Activated CD8-positive, alpha-beta T cell treated with anti-CD3 and anti-CD28 coated beads, Interleukin-2, amount 10 ng/mL, durations not matched to agents 7 days and 5 days (primary cell): ENCODE measurements at regions not wholly inside any gene's neighbourhood (a gene's known extent, or its start where the extent isn't known, plus 50 kb on each side); places are given as distances from the start of the nearest gene placed in this dataset.
"Not testable (repeated sequence)": the region's sequence is repeated elsewhere in the genome, so short reads cannot be mapped to it uniquely, and the experiment has no call there.

Experiments used
- ATAC-seq: fragments of 150-1000 bp; cut with Tn5 transposase; one replicate; pipeline ENCODE4 v1.10.0; 2021; ENCODE audit warnings: moderate library complexity
- CTCF ChIA-PET: fragments of 350-600 bp; sonication (Branson Sonifier 250); formaldehyde crosslinking; loops from one replicate; lab custom pipeline; 2021; ENCODE audit warnings: antibody characterized with exemption; lab: Charles Lee
- POLR2A ChIA-PET: fragments of 350-600 bp; sonication (Branson Sonifier 250); formaldehyde crosslinking; loops from one replicate; lab custom pipeline; 2021; ENCODE audit warnings: antibody characterized with exemption; lab: Charles Lee
- DNase-seq: peaks from one replicate; pipeline ENCODE4 v3.0.0-alpha.2; 2020
- H3K27ac Mint-ChIP-seq: one replicate; pipeline ENCODE4 v1.8.0; 2021; ENCODE audit warnings: mild to moderate bottlenecking, mixed read lengths
- H3K27me3 Mint-ChIP-seq: one replicate; pipeline ENCODE4 v1.8.0; 2021; ENCODE audit warnings: low read depth, mixed read lengths
- H3K36me3 Mint-ChIP-seq: one replicate; pipeline ENCODE4 v1.8.0; 2021; ENCODE audit warnings: low read depth, mixed read lengths
- H3K4me1 Mint-ChIP-seq: one replicate; pipeline ENCODE4 v1.8.0; 2021; ENCODE audit warnings: low read depth, mixed read lengths
- H3K4me3 Mint-ChIP-seq: one replicate; pipeline ENCODE4 v1.8.0; 2021; ENCODE audit warnings: mild to moderate bottlenecking, mixed read lengths
- H3K9me3 Mint-ChIP-seq: one replicate; pipeline ENCODE4 v1.8.0; 2022; ENCODE audit warnings: mixed read lengths; ENCODE audit not compliant: insufficient read depth

DNA sequence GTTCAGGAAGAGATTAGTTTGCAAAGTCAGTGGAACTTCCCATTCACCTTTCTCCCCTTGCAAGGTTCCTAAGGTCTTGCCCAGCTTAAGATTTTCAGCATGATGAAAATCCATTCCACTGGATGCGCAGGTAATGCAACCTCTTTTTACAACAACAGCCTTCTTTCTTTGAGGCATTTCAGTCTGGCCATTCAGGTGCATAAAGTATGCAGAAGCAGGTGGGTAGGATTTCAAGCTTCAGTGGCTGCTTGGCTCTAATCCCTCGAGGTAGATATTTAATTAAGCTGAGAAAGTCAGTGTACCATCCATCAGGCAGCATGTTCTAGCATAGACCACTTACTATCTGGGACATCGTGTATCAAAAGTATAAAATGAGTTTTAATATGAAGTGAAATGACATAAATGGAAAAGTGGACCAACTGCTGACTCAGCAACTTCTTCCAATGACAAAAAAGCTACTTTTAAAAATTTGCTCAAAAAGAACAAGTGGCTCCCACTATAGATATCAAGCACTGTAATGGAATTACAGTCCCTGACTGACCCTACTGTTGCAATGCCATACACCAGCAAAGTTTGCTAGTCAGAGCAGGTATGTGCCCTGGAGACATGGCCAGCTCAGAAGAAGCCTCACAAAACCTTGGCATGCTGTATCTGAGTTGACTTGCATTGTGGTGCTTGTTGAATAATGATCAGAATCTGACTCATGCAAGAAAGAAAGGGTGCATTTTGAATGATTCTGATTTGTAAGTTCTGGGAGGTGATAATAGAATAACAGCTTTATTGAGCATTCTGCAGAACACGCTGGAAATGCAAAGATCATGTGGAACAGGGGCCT lies 459.9 kb upstream of the MCTP2 start:
- no peak overlapping the region for H3K27ac Mint-ChIP-seq
- DNase-seq: no peak
- H3K4me1 Mint-ChIP-seq: no peaks in the 10 kb centered on the region
- ATAC-seq: no peak
- no peak overlapping the region for H3K4me3 Mint-ChIP-seq
- no peaks in the 10 kb centered on the region for H3K27me3 Mint-ChIP-seq
- ChIA-PET CTCF (no interaction called here), POLR2A (no interaction called here)
- no peaks in the 10 kb centered on the region for H3K36me3 Mint-ChIP-seq
- H3K9me3 Mint-ChIP-seq: no peaks in the 10 kb centered on the region

DNA sequence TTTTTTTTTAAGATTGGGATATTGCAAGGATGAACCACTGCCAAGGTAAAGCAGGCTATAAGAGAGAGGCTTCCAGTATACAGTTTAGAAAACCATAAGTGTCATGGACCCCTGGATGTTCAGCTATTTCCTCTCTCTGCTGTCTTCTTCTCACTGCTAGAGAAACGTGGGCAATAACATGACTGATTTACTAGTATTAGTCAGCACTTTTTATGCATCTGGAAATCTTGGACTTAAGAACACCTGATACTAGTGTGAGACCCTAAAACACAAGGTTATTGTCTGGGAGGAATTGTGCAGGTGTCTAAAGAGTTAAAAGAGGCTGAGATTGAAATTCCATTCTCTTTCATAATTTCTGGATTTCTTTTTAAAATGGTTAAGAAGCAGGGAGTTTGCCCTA lies 460.6 kb upstream of the MCTP2 start:
- Mint-ChIP-seq H3K4me1 (no peaks in the 10 kb centered on the region), H3K4me3 (no peak overlapping the region), H3K27ac (no peak overlapping the region), H3K27me3 (no peaks in the 10 kb centered on the region), H3K9me3 (no peaks in the 10 kb centered on the region), H3K36me3 (no peaks in the 10 kb centered on the region)
- ChIA-PET POLR2A (no interaction called here), CTCF (no interaction called here)
- DNase-seq (no peak), ATAC-seq (no peak)

- Mint-ChIP-seq H3K27ac (no peak overlapping the region), H3K27me3 (no peaks in the 10 kb centered on the region), H3K36me3 (no peaks in the 10 kb centered on the region), H3K9me3 (no peaks in the 10 kb centered on the region), H3K4me1 (no peaks in the 10 kb centered on the region), H3K4me3 (no peak overlapping the region)
- ChIA-PET POLR2A (no interaction called here), CTCF (no interaction called here)
- ATAC-seq (no peak), DNase-seq (no peak)
Measured at GRCh38 chr15:93762036-93762435, 469.3 kb upstream of the MCTP2 start.

- no peaks in the 10 kb centered on the region for H3K36me3 Mint-ChIP-seq
- no peaks in the 10 kb centered on the region for H3K27me3 Mint-ChIP-seq
- ATAC-seq (no peak), DNase-seq (no peak)
- H3K4me3 Mint-ChIP-seq: no peak overlapping the region
- no peak overlapping the region for H3K27ac Mint-ChIP-seq
- POLR2A ChIA-PET: no interaction called here
- peaks cover 4% of the 10 kb centered on the region for H3K9me3 Mint-ChIP-seq
- CTCF ChIA-PET: no interaction called here
- no peaks in the 10 kb centered on the region for H3K4me1 Mint-ChIP-seq
Measured at GRCh38 chr15:93759629-93760028, 471.7 kb upstream of the MCTP2 start.

- Mint-ChIP-seq H3K9me3 (peaks cover 4% of the 10 kb centered on the region), H3K27ac (no peak overlapping the region), H3K4me3 (no peak overlapping the region), H3K4me1 (no peaks in the 10 kb centered on the region), H3K27me3 (no peaks in the 10 kb centered on the region), H3K36me3 (no peaks in the 10 kb centered on the region)
- no peak for DNase-seq
- CTCF ChIA-PET: no interaction called here
- POLR2A ChIA-PET: no interaction called here
- no peak for ATAC-seq
Measured at GRCh38 chr15:93758824-93759223, 472.5 kb upstream of the MCTP2 start.

GRCh38 chr15:93748710-93749109 lies 482.7 kb upstream of the MCTP2 start:
- Mint-ChIP-seq H3K27ac (no peak overlapping the region), H3K9me3 (peaks cover 4% of the 10 kb centered on the region), H3K4me3 (no peak overlapping the region), H3K4me1 (no peaks in the 10 kb centered on the region), H3K36me3 (no peaks in the 10 kb centered on the region), H3K27me3 (no peaks in the 10 kb centered on the region)
- ATAC-seq (no peak), DNase-seq (no peak)
- ChIA-PET POLR2A (interaction anchor here (0.6 kb wide), 1 partner anchor 97 kb away, joined by 3 read pairs; no protein-coding TSS in a partner anchor), CTCF (no interaction called here)

GRCh38 chr15:93734976-93735375 lies 496.4 kb upstream of the MCTP2 start:
- CTCF ChIA-PET, H3K27me3 Mint-ChIP-seq: not testable (repeated sequence)

GRCh38 chr15:93730724-93731123 lies 500.6 kb upstream of the MCTP2 start:
- no peaks in the 10 kb centered on the region for H3K4me1 Mint-ChIP-seq
- no peaks in the 10 kb centered on the region for H3K36me3 Mint-ChIP-seq
- H3K27ac Mint-ChIP-seq: no peak overlapping the region
- peaks cover 4% of the 10 kb centered on the region for H3K9me3 Mint-ChIP-seq
- ChIA-PET CTCF (no interaction called here), POLR2A (no interaction called here)
- no peak overlapping the region for H3K4me3 Mint-ChIP-seq
- DNase-seq: no peak
- no peaks in the 10 kb centered on the region for H3K27me3 Mint-ChIP-seq
- no peak for ATAC-seq

More at GRCh38 chr15:93734976-93735375, 496.4 kb upstream of the MCTP2 start:
- DNase-seq, ATAC-seq, H3K4me3 Mint-ChIP-seq, POLR2A ChIA-PET, H3K27ac Mint-ChIP-seq, H3K4me1 Mint-ChIP-seq, H3K9me3 Mint-ChIP-seq, H3K36me3 Mint-ChIP-seq: not testable (repeated sequence)

DNA sequence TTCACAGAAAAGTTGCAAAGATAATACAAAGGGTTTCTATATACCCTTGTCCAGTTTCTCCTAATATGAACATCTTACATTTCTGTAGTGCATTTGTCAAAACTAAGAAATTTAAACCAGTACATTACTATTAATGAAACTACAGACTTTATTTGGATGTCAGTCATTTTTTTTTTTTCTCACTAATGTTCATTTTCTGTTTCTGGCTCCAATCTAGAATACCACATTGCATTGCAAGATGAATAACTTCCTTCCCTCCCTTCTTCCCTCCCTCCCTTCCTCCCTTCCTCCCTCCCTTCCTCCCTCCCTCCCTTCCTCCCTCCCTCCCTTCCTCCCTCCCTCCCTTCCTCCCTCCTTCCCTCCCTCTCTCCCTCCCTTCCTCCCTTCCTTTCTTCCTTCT lies 509.2 kb upstream of the MCTP2 start:
- ATAC-seq: no peak
- no peak overlapping the region for H3K27ac Mint-ChIP-seq
- H3K4me3 Mint-ChIP-seq: no peak overlapping the region
- H3K27me3 Mint-ChIP-seq: no peaks in the 10 kb centered on the region
- no peaks in the 10 kb centered on the region for H3K4me1 Mint-ChIP-seq
- no peaks in the 10 kb centered on the region for H3K36me3 Mint-ChIP-seq
- CTCF ChIA-PET: no interaction called here
- POLR2A ChIA-PET: no interaction called here
- no peak for DNase-seq
- H3K9me3 Mint-ChIP-seq: no peaks in the 10 kb centered on the region

DNA sequence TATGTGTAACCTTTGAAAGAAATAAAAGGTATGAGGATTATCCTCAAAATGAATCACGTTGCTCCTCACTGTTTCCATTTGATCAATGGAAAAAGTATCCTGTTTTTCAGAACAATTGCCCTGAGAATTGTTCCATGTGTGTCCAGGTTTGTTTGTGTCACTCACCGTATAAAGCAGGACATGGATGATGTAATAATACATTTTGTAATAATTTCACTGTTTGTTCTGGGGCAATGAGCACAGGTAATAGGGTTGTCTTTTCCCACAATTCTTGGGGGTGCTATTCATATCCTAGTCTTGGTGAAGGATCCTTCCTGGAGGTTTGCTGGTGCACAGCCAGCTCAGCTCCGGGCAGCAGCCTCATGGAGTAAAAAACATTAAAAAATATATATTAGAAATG lies 510.8 kb upstream of the MCTP2 start:
- Mint-ChIP-seq H3K27ac (no peak overlapping the region), H3K9me3 (no peaks in the 10 kb centered on the region), H3K27me3 (no peaks in the 10 kb centered on the region), H3K36me3 (no peaks in the 10 kb centered on the region), H3K4me1 (no peaks in the 10 kb centered on the region), H3K4me3 (no peak overlapping the region)
- CTCF ChIA-PET: no interaction called here
- ATAC-seq: no peak
- no peak for DNase-seq
- POLR2A ChIA-PET: no interaction called here

DNA sequence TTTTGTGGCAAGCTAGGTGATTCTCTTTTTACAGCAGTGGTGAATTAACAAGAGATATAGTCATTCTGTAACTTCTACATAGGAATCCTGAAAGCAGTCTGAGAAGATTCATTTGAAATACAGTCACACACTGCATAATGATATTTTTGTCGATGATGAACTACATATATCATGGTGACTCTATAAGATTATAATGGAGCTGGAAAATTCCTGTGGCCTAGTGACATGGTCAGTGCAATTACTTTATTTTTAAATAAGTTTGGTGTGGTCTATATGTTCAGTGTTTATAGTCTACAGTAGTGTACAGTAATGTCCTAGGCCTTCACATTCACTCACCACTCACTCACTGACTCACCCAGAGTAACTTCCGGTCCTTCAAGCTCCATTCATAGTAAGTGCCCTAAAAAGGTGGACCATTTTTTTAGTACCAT lies 511.4 kb upstream of the MCTP2 start:
- H3K36me3 Mint-ChIP-seq: no peaks in the 10 kb centered on the region
- DNase-seq: no peak
- H3K27me3 Mint-ChIP-seq: no peaks in the 10 kb centered on the region
- H3K27ac Mint-ChIP-seq: no peak overlapping the region
- ChIA-PET CTCF (no interaction called here), POLR2A (no interaction called here)
- H3K4me1 Mint-ChIP-seq: no peaks in the 10 kb centered on the region
- no peaks in the 10 kb centered on the region for H3K9me3 Mint-ChIP-seq
- no peak overlapping the region for H3K4me3 Mint-ChIP-seq
- no peak for ATAC-seq

DNA sequence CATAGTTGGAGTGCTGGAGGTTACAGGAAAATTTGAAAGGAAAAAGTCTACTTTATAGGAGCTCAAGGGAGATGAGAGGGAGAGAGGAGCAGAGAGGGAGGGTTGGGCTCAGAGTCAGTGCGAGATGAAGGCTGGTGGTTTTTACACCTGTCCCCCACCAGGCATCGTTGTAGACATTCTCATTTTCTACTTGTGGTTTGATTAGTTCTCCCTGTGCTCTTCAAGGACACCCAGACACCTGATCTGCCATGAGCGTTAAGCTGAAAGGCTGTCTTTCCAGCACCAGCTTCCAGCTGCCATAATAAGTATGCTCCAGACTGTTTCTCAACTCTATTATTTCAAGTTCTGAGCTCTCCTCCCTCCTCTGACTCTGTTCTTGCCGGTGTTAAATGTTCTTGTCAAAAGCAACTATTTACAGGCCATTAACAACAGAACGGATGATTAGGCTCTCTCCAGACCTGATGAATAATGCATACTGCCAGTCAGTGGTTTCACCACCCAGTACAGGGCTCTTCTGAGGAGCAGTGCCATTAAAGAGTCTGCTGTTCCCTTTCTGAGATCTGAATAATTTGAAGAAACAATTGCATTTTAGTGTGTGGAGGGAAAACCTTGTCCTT lies 514.6 kb upstream of the MCTP2 start:
- ChIA-PET POLR2A (no interaction called here), CTCF (no interaction called here)
- Mint-ChIP-seq H3K27me3 (no peaks in the 10 kb centered on the region), H3K4me1 (no peaks in the 10 kb centered on the region), H3K9me3 (no peaks in the 10 kb centered on the region), H3K36me3 (no peaks in the 10 kb centered on the region), H3K27ac (no peak overlapping the region), H3K4me3 (no peak overlapping the region)
- DNase-seq (no peak), ATAC-seq (no peak)
